NCI-H82 (cell line): ENCODE measurements at regions not wholly inside any gene's neighbourhood (a gene's known extent, or its start where the extent isn't known, plus 50 kb on each side); places are given as distances from the start of the nearest gene placed in this dataset.
"Not testable (repeated sequence)": the region's sequence is repeated elsewhere in the genome, so short reads cannot be mapped to it uniquely, and the experiment has no call there.

Experiments
- DNase-seq: peaks from one replicate; lab custom pipeline; 2025; lab: John Stamatoyannopoulos, UW

GRCh38 chr10:129042776-129043595 lies 424.1 kb upstream of the MGMT start:
- no peak for DNase-seq

GRCh38 chr10:129043691-129044090 lies 423.4 kb upstream of the MGMT start:
- no peak for DNase-seq

GRCh38 chr10:129045599-129045998 lies 421.4 kb upstream of the MGMT start:
- no peak for DNase-seq

- no peak for DNase-seq
These were observed 420.9 kb upstream of the MGMT start for GRCh38 chr10:129046065-129046681.

GRCh38 chr10:129046962-129047361 lies 420.1 kb upstream of the MGMT start:
- DNase-seq: no peak

GRCh38 chr10:129047600-129047999 lies 419.4 kb upstream of the MGMT start:
- no peak for DNase-seq

- DNase-seq: no peak
These were observed 418.5 kb upstream of the MGMT start for GRCh38 chr10:129048513-129048912.

- DNase-seq: no peak
These were observed 417.5 kb upstream of the MGMT start for GRCh38 chr10:129049501-129049900.

- no peak for DNase-seq
These were observed 411.8 kb upstream of the MGMT start for GRCh38 chr10:129055225-129055624.

GRCh38 chr10:129055986-129056385 lies 411.1 kb upstream of the MGMT start:
- peak; percentile 18 for DNase-seq

GRCh38 chr10:129056734-129057689 lies 410.0 kb upstream of the MGMT start:
- DNase-seq: no peak

GRCh38 chr10:129057856-129058663 lies 409.0 kb upstream of the MGMT start:
- DNase-seq: no peak

GRCh38 chr10:129058664-129059155 lies 408.3 kb upstream of the MGMT start:
- DNase-seq: no peak

- no peak for DNase-seq
These were observed 407.1 kb upstream of the MGMT start for GRCh38 chr10:129059977-129060376.

- DNase-seq: no peak
These were observed 403.8 kb upstream of the MGMT start for GRCh38 chr10:129063212-129063611.

- no peak for DNase-seq
These were observed 403.2 kb upstream of the MGMT start for GRCh38 chr10:129063877-129064276.

- not testable (repeated sequence) for DNase-seq
These were observed 400.5 kb upstream of the MGMT start for GRCh38 chr10:129066529-129066928.

GRCh38 chr10:129071411-129071810 lies 395.6 kb upstream of the MGMT start:
- not testable (repeated sequence) for DNase-seq

- no peak for DNase-seq
These were observed 392.1 kb upstream of the MGMT start for GRCh38 chr10:129074939-129075338.

GRCh38 chr10:129075508-129075907 lies 391.5 kb upstream of the MGMT start:
- no peak for DNase-seq

GRCh38 chr10:129075927-129076326 lies 391.1 kb upstream of the MGMT start:
- no peak for DNase-seq
